ENCODE measurements at regions not wholly inside any gene's neighbourhood (a gene's known extent, or its start where the extent isn't known, plus 50 kb on each side); places are given as distances from the start of the nearest gene placed in this dataset.

DNA sequence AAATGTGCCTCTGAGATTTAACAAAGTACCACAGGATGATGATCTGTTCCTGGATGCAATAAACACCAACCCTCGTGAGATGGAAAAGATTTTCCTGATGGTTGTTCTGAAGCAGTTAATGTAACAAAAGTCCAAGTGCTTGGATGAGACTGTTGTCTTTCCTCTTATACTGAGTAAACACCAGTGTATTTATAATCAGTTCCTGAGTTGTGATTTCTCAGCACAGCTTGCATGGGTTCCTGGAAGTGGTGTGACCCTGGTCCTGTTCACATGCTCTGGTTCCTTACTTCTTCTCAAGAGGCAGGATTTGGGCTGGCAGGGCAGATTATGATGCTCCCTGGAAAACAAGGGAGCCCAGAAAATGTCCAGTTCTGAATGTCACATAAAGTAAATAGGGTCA is 208.2 kb upstream of the USP24 start:
- DNase-seq (ENCODE audit: low read depth in 2 of 2): no peak

GRCh38 chr1:55420929-55421716 is 206.0 kb upstream of the USP24 start:
- DNase-seq (ENCODE audit: low read depth in 2 of 2): no peak

- DNase-seq (ENCODE audit: low read depth in 2 of 2): no peak
These were observed 204.9 kb upstream of the USP24 start for GRCh38 chr1:55420026-55420425.

DNA sequence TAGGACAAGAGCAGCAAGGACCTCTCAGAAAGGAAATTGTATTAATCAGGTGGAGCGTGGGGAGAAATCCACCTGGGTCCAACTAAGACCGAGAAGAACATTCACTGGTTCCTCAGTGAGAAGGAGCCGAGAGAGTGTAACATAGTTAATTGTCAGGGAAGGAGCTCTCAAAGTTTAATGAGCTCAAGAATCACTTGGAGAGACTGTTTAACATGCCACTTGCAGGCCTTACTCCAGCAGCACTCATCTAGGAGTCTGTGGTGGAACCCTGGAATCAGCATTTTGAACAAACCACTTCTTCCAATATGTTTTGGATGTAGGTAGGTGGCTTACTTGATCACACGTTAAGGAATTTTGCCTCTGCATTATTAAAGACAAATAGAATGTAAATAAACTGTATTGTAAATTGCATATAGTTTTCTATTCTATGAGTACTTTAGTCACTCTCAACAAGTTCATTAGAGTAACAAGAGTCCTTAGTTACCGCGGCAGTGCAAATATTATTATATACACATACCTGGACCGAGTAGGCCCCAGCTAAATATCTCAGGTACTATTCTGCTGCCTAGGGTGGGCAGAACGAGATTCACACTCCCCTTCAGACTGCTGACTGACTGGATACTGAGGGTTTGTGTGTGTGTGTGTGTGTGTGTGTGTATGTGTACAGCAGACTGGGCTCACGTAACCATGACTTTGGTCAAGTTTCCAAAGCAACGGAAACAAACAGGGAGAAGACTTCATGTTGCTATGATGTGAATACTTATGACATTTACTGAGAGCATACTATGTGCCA is 203.2 kb upstream of the USP24 start:
- DNase-seq (ENCODE audit: low read depth in 2 of 2): no peak

DNA sequence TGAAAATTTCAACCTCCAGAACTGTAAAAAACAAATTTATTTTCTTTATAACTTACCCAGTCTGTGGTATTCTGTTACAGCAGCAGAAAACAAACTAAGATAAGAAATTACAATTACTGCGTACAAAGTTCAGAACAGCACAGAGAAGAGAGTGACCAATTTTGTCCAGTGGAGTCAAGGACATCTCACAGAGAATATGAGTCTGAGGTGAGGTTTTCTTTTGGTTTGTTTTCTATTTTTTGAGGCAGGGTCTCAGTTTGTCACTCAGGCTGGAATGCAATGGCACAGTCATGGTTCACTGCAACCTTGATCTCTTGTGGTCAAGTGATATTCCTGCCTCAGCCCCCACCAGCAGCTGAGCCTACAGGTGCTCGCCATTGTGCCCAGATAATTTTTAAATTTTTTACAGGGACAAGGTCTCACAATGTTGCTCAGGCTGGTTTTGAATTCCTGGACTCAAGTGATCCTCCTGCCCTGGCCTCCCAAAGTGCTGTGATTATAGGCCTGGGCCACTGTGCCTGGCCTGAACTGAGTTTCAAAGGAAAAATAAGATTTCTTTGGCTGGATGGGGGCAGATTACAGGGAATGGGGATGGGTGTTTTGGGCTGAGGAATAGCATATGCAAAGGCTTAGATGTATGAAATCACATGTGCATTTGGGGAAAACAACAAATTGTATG is 201.1 kb upstream of the USP24 start:
- DNase-seq (ENCODE audit: low read depth in 2 of 2): no peak

GRCh38 chr1:55413286-55413685 is 198.1 kb upstream of the USP24 start:
- DNase-seq (ENCODE audit: low read depth in 2 of 2): no peak

GRCh38 chr1:55412060-55412459 is 196.9 kb upstream of the USP24 start:
- no peak for DNase-seq (ENCODE audit: low read depth in 2 of 2)

DNA sequence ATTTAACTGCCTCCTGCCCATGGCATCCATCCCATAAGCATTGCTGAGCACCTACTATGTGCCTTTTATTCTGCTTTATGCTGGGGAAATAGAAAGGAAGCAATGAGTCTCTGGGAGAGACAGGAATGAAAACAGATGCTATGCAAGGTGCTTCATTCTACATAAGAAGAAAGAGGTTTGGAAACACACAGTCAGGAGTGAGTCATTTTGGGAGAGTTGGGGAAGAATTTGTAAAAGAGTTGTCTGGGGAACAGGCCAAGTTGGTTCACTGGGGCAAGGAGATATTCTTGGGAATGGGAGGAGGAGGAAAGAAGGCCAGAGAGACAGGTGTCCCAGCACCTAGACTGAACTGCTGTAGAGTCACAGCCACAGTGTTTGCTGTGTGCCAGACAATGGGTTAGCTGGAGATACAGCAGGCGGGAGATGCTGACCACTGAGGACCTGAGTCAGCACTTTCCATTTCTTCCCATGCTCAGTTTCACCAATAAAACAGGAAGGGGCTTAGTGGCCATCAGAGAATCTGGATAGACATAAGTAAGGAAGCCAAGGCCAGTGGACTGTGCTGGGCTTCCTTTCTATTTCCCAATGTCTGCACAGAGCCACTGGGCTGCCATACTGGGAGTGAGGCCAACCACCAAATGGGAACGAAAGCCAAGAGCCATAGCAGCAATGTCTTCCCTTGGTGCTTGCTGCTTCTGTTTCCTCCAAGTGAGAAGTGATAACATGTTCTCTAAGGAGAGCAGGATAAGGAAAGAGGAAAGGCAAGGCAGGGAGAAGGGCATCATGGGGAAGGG is 187.7 kb upstream of the USP24 start:
- DNase-seq (ENCODE audit: low read depth in 2 of 2): no peak

DNA sequence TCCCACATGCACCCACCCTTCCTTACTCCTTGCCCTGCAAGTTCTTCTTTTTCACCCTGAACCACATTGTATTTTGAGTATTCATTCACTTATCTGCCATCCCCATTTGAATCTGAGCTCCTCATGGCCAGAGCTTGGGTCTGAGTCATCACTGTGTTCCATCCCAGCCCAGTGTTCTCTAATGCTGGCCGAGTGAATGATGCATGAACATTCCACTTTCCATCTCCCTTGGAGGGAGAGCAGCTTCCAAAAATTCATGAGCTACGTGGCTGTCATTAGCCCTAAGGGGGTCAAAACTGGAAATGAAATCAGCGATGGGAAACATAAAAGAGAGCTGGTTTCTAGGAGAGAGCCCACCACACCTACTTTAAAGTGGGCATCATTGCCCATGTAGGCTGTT is 187.0 kb upstream of the USP24 start:
- DNase-seq (ENCODE audit: low read depth in 2 of 2): no peak

DNA sequence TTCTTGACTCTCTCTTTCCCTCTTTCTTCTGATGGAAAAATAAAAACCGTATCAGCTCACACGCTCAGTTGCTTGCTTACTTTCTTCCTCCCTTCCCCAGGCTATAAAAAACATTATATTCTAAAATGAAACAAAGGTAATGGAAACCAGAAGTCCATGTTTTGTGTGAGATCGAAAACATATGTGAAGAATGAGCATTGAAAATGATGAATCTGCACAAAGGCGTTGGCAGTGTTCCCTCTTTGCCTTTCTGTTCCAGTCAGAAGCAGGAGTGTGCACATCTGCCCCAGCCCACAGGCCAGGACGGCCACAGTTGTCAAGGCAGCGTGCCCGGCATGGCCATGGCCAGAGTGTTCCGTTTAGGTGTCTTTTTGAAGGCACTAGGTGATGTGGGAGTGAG is 185.3 kb upstream of the USP24 start:
- no peak for DNase-seq (ENCODE audit: low read depth in 2 of 2)

DNA sequence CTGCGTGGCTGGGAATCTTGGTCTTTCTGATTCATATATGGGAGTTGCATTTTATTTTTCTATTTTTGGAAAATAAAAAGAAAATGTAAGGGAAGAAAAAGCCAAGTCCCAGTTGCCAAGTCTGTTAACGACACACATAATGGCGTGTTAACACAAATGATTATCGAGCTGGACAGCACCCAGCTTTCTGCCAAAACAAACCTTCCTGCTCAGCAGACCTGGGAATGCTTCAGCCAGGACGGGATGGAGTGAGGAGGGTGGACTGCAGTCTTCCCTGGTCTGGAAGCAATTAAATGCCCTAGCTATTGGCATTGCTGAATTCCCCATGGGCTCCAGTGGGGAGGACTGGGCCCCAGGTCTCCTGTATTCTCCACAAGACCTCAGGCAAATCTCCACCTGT is 184.2 kb upstream of the USP24 start:
- no peak for DNase-seq (ENCODE audit: low read depth in 2 of 2)

GRCh38 chr1:55396381-55396891 is 181.3 kb upstream of the USP24 start:
- no peak for DNase-seq (ENCODE audit: low read depth in 2 of 2)

- no peak for DNase-seq (ENCODE audit: low read depth in 2 of 2)
These were observed 173.8 kb upstream of the USP24 start for GRCh38 chr1:55388960-55389359.

GRCh38 chr1:55387145-55387544 is 172.0 kb upstream of the USP24 start:
- DNase-seq (ENCODE audit: low read depth in 2 of 2): no peak

GRCh38 chr1:55386456-55386855 is 171.3 kb upstream of the USP24 start:
- no peak for DNase-seq (ENCODE audit: low read depth in 2 of 2)

GRCh38 chr1:55385402-55386018 is 170.3 kb upstream of the USP24 start:
- DNase-seq (ENCODE audit: low read depth in 2 of 2): no peak

GRCh38 chr1:55384637-55385036 is 169.5 kb upstream of the USP24 start:
- DNase-seq (ENCODE audit: low read depth in 2 of 2): no peak

- no peak for DNase-seq (ENCODE audit: low read depth in 2 of 2)
These were observed 167.7 kb upstream of the USP24 start for GRCh38 chr1:55382806-55383305.

DNA sequence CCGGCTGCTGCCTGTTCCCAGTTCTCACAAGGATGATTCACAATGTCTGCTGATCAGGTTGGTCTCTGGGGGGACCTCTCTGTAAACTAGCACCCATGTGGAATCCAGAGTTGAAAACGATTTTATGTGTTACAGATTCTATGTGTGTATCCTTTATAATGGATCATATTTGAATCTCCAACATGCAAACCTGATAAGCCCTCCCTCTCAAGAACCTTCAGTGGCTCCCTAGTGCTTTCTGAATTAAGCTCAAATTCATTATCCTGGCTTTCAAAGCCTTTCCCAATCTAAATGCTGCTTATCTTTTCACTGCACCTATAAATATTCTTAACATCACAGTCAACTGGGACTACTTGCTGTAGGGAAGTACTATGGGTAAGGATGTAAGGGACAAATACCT is 166.8 kb upstream of the USP24 start:
- no peak for DNase-seq (ENCODE audit: low read depth in 2 of 2)

DNA sequence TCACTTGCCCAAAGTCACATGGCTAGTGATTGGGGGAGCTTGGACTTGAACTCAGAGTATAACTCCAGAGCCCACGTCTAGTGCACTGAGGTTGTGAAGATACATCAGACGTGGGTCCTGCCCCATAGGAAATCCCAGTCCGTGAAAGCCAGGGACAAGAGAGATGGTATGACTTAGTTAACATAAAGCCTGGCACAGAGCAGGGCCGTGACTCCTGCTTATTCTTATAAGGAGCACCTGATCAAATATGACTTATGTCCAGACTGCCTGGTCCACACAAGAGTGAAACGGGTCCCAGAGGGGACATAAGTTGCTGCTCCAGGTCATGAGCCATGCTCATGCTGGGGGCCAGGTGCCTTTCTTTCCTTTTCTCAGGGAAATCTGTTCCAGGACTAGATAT is 166.3 kb upstream of the USP24 start:
- DNase-seq (ENCODE audit: low read depth in 2 of 2): no peak

GRCh38 chr1:55380355-55380970 is 165.3 kb upstream of the USP24 start:
- no peak for DNase-seq (ENCODE audit: low read depth in 2 of 2)
